ENCODE measurements at regions not wholly inside any gene's neighbourhood (a gene's known extent, or its start where the extent isn't known, plus 50 kb on each side); places are given as distances from the start of the nearest gene placed in this dataset.

- no peak for DNase-seq (ENCODE audit: low spot score)
Measured at GRCh38 chr1:17932164-17932563, 175.4 kb upstream of the IGSF21 start.

GRCh38 chr1:17933501-17933900 is 174.1 kb upstream of the IGSF21 start:
- DNase-seq (ENCODE audit: low spot score), result no peak

GRCh38 chr1:17933971-17934370 is 173.6 kb upstream of the IGSF21 start:
- no peak for DNase-seq (ENCODE audit: low spot score)

- no peak for DNase-seq (ENCODE audit: low spot score)
Measured at GRCh38 chr1:17935230-17935629, 172.4 kb upstream of the IGSF21 start.

GRCh38 chr1:17941431-17942189 is 166.0 kb upstream of the IGSF21 start:
- no peak for DNase-seq (ENCODE audit: low spot score)

GRCh38 chr1:17943506-17943905 is 164.1 kb upstream of the IGSF21 start:
- DNase-seq (ENCODE audit: low spot score), result no peak

- DNase-seq (ENCODE audit: low spot score), result no peak
Measured at GRCh38 chr1:17944646-17945045, 163.0 kb upstream of the IGSF21 start.

- no peak for DNase-seq (ENCODE audit: low spot score)
Measured at GRCh38 chr1:17946434-17946833, 161.2 kb upstream of the IGSF21 start.

- no peak for DNase-seq (ENCODE audit: low spot score)
Measured at GRCh38 chr1:17948594-17948993, 159.0 kb upstream of the IGSF21 start.

- DNase-seq (ENCODE audit: low spot score), result no peak
Measured at GRCh38 chr1:17949511-17949910, 158.1 kb upstream of the IGSF21 start.

GRCh38 chr1:17950728-17951127 is 156.9 kb upstream of the IGSF21 start:
- no peak for DNase-seq (ENCODE audit: low spot score)

GRCh38 chr1:17952506-17952905 is 155.1 kb upstream of the IGSF21 start:
- no peak for DNase-seq (ENCODE audit: low spot score)

GRCh38 chr1:17953921-17954320 is 153.7 kb upstream of the IGSF21 start:
- DNase-seq (ENCODE audit: low spot score), result no peak

- DNase-seq (ENCODE audit: low spot score), result no peak
Measured at GRCh38 chr1:17955302-17956285, 152.0 kb upstream of the IGSF21 start.

- no peak for DNase-seq (ENCODE audit: low spot score)
Measured at GRCh38 chr1:17957588-17958267, 149.9 kb upstream of the IGSF21 start.

- DNase-seq (ENCODE audit: low spot score), result no peak
Measured at GRCh38 chr1:17958704-17959103, 148.9 kb upstream of the IGSF21 start.

- DNase-seq (ENCODE audit: low spot score), result no peak
Measured at GRCh38 chr1:17963513-17963912, 144.1 kb upstream of the IGSF21 start.

- no peak for DNase-seq (ENCODE audit: low spot score)
Measured at GRCh38 chr1:17965515-17966100, 142.0 kb upstream of the IGSF21 start.

- DNase-seq (ENCODE audit: low spot score), result no peak
Measured at GRCh38 chr1:17966341-17966740, 141.3 kb upstream of the IGSF21 start.

- no peak for DNase-seq (ENCODE audit: low spot score)
Measured at GRCh38 chr1:17967623-17968255, 139.9 kb upstream of the IGSF21 start.

- DNase-seq (ENCODE audit: low spot score), result no peak
Measured at GRCh38 chr1:17970757-17971156, 136.8 kb upstream of the IGSF21 start.

- no peak for DNase-seq (ENCODE audit: low spot score)
Measured at GRCh38 chr1:17973694-17974093, 133.9 kb upstream of the IGSF21 start.

Data from RKO (cell line).